ENCODE measurements at regions not wholly inside any gene's neighbourhood (a gene's known extent, or its start where the extent isn't known, plus 50 kb on each side); places are given as distances from the start of the nearest gene placed in this dataset.

DNA sequence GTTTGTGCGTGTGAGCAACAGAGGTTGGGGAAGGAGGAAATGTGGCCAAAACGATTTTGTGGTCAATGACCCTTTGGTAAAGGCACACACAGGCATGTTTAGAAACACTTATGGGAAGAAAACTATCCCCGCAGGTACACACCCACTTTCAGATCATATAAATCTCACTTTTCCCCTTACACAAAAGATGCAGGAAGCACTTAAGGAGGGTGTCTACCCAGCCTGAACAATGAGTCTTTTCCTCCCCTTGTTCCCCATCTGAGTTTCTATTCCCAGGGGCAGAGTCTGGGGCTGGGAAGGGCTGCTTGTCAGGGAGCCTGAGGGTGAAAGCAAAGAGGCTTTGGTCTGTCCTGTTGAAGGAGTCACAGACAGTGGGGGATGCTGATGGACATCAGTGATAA is 193.2 kb upstream of the SALL4 start:
- FAIRE-seq (no peak), DNase-seq (ENCODE audit: insufficient read length, low spot score) (no peak)
- TF ChIP-seq, protein P1, sequence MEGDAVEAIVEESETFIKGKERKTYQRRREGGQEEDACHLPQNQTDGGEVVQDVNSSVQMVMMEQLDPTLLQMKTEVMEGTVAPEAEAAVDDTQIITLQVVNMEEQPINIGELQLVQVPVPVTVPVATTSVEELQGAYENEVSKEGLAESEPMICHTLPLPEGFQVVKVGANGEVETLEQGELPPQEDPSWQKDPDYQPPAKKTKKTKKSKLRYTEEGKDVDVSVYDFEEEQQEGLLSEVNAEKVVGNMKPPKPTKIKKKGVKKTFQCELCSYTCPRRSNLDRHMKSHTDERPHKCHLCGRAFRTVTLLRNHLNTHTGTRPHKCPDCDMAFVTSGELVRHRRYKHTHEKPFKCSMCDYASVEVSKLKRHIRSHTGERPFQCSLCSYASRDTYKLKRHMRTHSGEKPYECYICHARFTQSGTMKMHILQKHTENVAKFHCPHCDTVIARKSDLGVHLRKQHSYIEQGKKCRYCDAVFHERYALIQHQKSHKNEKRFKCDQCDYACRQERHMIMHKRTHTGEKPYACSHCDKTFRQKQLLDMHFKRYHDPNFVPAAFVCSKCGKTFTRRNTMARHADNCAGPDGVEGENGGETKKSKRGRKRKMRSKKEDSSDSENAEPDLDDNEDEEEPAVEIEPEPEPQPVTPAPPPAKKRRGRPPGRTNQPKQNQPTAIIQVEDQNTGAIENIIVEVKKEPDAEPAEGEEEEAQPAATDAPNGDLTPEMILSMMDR (IDR thresholded peaks at IDR 0.05; ENCODE audit: insufficient read depth, missing control alignments), result no peak

DNA sequence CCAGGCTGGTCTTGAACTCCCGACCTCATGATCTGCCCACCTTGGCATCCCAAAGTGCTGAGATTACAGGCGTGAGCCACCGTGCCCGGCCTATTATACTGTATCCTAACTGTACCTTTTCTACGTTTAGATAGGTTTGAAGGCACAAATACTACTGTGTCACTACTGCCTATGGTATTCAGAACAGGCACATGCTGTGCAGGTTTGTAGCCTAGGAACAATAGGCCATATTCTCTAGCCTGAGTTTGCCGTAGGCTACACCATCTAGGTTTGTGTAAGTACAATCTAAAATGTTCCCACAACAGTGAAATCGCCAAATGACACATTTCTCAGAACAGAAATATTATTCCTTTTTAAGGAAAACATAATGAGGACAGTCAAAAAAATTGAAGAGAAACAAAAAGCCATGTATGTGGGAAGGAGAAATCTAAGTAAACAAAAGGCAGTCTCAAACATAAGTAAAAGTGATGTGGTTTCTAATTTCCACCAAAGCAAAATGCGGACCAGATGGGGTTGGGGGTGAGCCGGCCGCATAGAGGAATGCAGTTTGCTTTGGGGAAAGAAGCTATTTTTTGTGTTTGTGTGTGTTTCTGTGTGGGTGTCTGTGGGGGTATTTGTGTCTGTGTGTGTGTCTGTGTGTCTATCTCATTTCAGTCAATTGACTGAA is 192.6 kb upstream of the SALL4 start:
- FAIRE-seq (no peak), DNase-seq (ENCODE audit: insufficient read length, low spot score) (no peak)
- TF ChIP-seq, protein P1 (IDR thresholded peaks at IDR 0.05; ENCODE audit: insufficient read depth, missing control alignments), result no peak

DNA sequence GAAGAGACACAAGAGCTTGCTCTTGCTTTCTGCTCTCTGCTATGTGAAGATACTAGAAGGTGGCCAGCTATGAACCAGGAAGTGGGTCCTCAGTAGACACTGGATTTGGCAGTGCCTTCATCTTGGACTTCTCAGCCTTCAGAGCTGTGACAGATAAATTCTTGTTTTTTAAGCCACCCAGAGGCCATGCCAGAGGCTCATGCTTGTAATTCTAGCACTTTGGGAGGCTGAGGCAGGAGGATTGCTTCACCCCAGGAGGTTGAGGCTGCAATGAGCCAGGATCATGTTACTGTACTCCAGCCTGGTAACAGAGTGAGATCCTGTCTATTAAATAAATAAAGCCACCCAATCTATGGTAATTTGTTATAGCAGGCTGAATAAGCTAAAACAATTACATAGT is 185.5 kb upstream of the SALL4 start:
- TF ChIP-seq, protein P1 (IDR thresholded peaks at IDR 0.05; ENCODE audit: insufficient read depth, missing control alignments), result no peak
- DNase-seq (ENCODE audit: insufficient read length, low spot score), result no peak
- FAIRE-seq, result no peak

DNA sequence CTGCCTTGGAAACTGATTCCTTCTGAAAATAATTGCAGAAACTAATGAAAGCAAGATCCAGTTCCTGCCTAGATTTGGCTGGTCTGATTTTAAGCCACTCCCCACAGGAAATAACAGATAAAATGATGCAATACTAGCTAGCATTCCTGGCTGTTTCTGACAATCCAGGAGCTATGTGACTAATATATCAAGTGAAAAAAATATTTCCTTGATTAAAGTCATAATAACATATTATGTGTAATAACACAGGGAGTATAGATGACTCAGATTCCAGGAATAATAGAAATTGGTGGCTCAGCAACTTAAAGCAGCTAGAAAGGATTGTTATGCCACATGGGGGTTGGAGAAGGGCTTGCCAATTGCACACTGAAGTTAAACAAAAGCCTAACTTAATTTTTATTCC is 182.7 kb upstream of the SALL4 start:
- FAIRE-seq, result no peak
- TF ChIP-seq, protein P1 (IDR thresholded peaks at IDR 0.05; ENCODE audit: insufficient read depth, missing control alignments), result no peak
- no peak for DNase-seq (ENCODE audit: insufficient read length, low spot score)

DNA sequence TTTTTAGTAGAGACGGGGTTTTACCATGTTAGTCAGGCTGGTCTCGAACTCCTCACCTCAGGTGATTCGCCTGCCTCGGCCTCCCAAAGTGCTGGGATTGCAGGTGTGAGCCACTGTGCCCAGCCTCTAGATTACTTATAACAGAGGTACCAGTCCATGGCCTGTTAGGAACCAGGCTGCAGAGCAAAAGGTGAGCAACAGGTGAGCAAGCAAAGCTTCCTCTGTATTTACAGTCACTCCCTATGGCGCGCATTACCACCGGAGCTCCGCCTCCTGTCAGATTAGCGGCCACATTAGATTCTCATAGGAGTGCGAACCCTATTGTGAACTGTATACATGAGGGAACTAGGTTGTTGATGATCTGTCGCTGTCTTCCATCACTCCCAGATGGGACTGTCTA is 178.0 kb upstream of the SALL4 start:
- TF ChIP-seq, protein P1 (IDR thresholded peaks at IDR 0.05; ENCODE audit: insufficient read depth, missing control alignments), result no peak
- DNase-seq (ENCODE audit: insufficient read length, low spot score), result no peak
- no peak for FAIRE-seq

DNA sequence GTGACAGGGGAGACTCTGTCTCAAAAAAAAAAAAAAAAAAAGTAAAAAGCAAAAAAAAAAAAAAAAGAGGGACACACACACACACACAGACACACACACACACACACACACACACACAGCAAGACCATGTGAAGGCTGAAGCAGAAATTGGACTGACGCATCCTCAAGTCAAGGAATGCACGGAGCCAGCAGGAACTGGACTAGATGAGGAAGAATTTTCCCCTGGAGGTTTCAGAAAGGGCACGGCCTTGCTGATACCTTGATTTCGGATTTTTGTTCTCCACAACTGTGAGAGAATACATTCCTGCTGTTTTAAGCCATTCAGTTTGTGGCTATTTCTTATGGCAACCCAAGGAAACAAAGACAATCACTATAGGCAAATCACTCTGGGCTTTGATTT is 176.9 kb upstream of the SALL4 start:
- FAIRE-seq (no peak), DNase-seq (ENCODE audit: insufficient read length, low spot score) (no peak)
- TF ChIP-seq, protein P1 (IDR thresholded peaks at IDR 0.05; ENCODE audit: insufficient read depth, missing control alignments), result no peak

DNA sequence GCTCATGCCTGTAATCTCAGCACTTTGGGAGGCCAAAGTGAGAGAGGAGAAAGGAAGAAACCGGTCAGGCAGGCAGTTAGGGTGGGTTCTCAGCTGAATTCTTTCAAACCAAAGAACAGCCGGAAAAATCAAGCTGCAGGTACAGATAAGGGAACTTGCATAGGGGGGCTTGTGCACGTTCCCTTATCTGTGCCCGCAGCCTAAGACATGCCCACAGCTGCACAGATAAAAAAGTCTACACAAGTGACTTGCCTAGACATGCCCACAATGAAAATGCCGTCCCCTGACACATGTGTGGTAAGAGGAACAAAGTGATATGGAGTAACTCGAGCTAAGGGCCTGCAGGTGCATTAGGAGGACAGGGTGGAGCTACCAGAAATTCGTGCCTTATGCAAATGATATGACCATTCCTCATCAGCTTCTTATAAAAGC is 175.8 kb upstream of the SALL4 start:
- TF ChIP-seq, protein P1 (IDR thresholded peaks at IDR 0.05; ENCODE audit: insufficient read depth, missing control alignments), result no peak
- DNase-seq (ENCODE audit: insufficient read length, low spot score) (no peak), FAIRE-seq (no peak)
